ENCODE measurements at regions not wholly inside any gene's neighbourhood (a gene's known extent, or its start where the extent isn't known, plus 50 kb on each side); places are given as distances from the start of the nearest gene placed in this dataset.

DNA sequence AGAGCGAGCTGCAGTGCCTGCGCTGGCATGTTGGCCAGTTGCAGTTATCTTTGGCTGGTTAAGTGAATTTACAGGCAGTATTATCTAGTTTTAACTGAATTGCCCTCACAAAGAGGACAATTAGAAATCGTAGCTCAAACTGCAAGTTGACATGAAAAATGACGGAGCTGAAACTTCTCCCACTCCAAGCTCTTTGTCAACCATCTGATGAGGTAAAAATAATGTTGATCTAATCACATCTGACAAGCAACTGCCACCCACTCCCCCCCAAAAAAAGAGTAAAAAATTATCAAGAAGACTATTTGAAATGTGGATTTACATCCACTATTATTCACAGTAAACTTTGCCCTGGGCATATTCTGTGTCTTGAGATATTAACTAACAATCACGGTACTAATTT is 84.7 kb upstream of the VASH1 start:
- TF ChIP-seq EZH2phosphoT487 (IDR thresholded peaks at IDR 0.05) = no peak
- TF ChIP-seq, protein P1, sequence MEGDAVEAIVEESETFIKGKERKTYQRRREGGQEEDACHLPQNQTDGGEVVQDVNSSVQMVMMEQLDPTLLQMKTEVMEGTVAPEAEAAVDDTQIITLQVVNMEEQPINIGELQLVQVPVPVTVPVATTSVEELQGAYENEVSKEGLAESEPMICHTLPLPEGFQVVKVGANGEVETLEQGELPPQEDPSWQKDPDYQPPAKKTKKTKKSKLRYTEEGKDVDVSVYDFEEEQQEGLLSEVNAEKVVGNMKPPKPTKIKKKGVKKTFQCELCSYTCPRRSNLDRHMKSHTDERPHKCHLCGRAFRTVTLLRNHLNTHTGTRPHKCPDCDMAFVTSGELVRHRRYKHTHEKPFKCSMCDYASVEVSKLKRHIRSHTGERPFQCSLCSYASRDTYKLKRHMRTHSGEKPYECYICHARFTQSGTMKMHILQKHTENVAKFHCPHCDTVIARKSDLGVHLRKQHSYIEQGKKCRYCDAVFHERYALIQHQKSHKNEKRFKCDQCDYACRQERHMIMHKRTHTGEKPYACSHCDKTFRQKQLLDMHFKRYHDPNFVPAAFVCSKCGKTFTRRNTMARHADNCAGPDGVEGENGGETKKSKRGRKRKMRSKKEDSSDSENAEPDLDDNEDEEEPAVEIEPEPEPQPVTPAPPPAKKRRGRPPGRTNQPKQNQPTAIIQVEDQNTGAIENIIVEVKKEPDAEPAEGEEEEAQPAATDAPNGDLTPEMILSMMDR (IDR thresholded peaks at IDR 0.05) = no peak
